Mammary epithelial cell (primary cell): ENCODE measurements at regions not wholly inside any gene's neighbourhood (a gene's known extent, or its start where the extent isn't known, plus 50 kb on each side); places are given as distances from the start of the nearest gene placed in this dataset.

ENCODE experiments used
- EZH2 ChIP-seq: IDR thresholded peaks from 2 replicates; pipeline ENCODE4 v1.6.1; 2012; ENCODE audit warnings: low read length, inconsistent platforms, borderline replicate concordance
- TF ChIP-seq, protein P1 (sequence below), 2 donors: IDR thresholded peaks in 1 of 2; conservative IDR thresholded peaks in 1 of 2; 2 replicates each; pipeline ENCODE4 v1.5.1; 2011 to 2012; ENCODE audit warnings: inconsistent platforms in 2 of 2, low read length in 2 of 2, mild to moderate bottlenecking in 2 of 2, control low read depth in 1 of 2, low read depth in 1 of 2; ENCODE audit not compliant: insufficient read depth in 1 of 2; ENCODE audit errors: extremely low read depth in 1 of 2

- TF ChIP-seq, protein P1, sequence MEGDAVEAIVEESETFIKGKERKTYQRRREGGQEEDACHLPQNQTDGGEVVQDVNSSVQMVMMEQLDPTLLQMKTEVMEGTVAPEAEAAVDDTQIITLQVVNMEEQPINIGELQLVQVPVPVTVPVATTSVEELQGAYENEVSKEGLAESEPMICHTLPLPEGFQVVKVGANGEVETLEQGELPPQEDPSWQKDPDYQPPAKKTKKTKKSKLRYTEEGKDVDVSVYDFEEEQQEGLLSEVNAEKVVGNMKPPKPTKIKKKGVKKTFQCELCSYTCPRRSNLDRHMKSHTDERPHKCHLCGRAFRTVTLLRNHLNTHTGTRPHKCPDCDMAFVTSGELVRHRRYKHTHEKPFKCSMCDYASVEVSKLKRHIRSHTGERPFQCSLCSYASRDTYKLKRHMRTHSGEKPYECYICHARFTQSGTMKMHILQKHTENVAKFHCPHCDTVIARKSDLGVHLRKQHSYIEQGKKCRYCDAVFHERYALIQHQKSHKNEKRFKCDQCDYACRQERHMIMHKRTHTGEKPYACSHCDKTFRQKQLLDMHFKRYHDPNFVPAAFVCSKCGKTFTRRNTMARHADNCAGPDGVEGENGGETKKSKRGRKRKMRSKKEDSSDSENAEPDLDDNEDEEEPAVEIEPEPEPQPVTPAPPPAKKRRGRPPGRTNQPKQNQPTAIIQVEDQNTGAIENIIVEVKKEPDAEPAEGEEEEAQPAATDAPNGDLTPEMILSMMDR (conservative IDR thresholded peaks at IDR 0.05 in 1 of 2, IDR thresholded peaks at IDR 0.05 in 1 of 2; ENCODE audit: extremely low read depth in 1 of 2, insufficient read depth in 1 of 2, low read depth in 1 of 2, low read length in 2 of 2), result no peak
- TF ChIP-seq EZH2, result no peak
Measured at GRCh38 chr6:63149730-63150129, 61.5 kb upstream of the FKBP1C start.
